ENCODE measurements at regions not wholly inside any gene's neighbourhood (a gene's known extent, or its start where the extent isn't known, plus 50 kb on each side); places are given as distances from the start of the nearest gene placed in this dataset.
"Not testable (repeated sequence)": the region's sequence is repeated elsewhere in the genome, so short reads cannot be mapped to it uniquely, and the experiment has no call there.

DNA sequence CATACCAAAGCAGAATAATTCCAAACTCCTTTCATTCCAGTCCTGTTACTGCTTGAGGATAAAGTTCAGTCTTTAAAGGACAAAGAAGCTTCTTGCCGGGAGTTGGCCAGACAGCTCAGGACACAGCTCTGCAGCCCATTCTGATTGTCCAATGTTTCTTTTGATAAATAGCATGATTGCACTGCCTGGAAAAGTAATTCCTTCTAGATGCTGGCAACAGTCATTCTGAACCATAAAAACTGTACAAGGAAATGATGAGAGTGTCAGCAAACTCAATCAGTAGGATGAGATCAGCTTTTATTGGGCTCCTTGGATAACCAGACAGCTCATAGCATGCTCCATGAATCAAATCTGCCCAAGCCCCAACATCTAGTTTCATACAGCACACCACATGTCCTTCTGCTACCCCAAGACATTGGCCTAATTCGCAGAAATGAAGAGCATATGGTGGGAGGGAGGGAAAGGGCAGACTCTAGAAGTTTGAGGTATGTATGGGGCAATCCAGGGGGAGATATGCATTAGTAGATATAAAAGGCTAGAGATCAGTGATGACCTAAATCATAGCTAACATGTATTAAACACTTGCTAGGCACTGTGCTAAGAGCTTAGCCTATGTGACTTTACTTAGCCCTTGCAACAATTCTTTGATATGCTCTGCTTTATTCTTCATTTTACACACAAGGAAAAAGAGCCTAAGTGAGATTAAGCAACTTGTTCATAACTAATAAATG lies 219.9 kb upstream of the NREP start:
- DNase-seq (ENCODE audit: low spot score) = no peak

DNA sequence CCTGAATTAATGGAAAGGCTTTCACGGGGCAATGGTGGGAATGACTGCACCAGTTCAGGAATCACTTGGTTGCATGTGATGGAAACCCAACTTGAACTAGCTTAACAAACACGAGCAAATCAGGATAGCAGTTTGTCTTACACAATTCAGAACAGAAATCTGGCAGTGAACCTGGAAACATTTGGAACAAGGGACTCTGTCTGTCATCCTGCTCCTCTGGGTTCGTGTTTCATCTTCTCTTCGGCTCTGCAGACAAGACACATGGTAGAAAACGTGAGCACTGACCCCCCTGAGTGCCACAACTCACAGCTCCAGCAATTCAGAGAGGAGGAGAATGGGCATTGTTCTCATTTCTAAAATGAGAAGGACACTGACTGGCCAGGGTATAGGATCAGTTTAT lies 218.1 kb upstream of the NREP start:
- peak; percentile 43 for DNase-seq (ENCODE audit: low spot score)

DNA sequence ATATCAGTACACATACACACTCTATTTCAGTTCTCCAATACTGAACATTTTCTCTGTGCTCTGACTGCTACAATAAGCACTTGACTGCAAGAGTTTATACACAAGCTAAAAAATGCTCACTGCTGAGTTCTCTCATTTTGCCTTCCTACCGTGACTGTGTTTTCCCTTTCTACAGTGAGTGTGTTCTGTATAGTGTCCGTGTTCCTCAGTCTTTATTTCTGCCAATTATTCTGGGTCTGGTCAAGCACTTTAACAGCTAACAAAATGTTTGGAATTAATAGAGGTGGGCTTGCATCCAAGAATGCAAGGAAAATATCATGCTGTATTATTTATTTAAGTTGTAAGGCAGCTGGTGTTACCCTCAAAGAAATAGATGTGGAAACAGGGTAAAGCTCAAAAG lies 217.0 kb upstream of the NREP start:
- DNase-seq (ENCODE audit: low spot score) = no peak

DNA sequence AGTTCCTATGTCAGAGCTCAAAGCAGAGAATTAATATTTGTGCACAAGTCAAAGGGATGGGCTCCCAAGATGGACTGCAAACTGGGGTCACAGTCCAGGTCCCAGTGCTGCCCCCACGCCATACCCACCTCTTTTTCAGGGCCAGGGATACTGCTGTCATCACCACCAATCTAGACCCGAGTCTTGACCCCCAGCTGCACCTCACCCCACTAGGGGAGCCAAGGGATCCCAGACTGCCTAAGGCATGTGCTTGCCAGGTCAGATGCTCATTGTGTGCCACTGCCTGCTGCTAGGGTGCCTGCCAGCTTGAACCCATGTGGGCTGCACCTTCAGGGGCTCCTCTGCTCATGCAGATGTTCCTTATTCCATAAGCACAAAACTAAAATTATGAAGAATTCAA lies 215.6 kb upstream of the NREP start:
- DNase-seq (ENCODE audit: low spot score) = no peak

DNA sequence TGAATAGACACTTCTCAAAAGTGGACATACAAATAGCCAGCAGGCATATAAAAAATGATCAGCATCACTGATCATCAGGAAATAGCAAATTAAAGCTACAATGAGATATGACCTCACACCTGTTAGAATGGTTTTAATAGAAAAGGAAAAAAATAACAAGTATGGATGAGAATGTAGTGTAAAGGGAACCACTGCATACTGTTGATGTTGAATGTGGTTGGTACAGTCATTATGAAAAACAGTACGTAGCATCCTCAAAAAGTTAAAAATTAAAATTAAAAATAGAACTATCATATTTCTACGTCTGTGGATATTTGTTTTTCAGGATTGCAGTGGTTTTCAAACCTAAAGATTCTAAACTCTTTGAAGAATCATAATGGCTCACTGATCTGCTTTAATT lies 215.1 kb upstream of the NREP start:
- DNase-seq (ENCODE audit: low spot score) = no peak

DNA sequence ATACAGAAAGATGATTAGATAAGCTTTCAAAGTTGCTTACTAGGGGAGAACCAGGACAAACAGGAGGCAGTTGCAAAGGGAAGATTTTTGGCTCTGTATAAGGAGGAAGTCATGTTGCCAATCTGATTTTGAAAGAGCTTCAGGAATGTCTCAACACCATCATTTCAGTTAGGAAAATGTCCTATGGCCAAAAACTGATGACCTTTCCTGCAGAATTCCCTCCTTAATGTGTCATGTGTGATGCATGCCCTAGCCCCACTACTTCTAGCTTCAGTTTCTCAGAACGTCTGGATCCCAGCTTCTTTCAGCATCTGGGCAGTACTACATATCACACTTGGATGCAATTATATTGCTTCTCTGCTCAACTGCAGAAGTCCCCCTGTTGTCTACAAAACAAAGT lies 211.5 kb upstream of the NREP start:
- DNase-seq (ENCODE audit: low spot score) = no peak

DNA sequence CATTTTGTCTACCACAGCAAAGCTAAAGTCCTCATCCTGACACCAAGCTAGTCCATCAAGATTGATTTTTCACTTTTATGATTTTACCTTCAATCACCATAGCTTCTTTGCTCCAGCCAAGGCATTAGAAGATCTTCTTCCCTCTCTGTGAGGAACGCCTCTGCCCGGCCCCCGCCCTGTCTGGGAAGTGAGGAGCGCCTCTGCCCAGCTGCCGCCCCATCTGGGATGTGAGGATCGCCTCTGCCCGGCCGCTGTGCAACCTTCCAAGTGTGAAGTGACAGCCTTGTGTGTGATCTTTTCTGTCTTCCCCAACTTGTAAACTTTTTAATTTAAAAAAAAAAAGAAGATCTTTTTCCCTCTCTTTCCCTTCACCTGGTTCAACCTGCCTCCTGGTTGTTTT lies 210.5 kb upstream of the NREP start:
- DNase-seq (ENCODE audit: low spot score) = no peak

DNA sequence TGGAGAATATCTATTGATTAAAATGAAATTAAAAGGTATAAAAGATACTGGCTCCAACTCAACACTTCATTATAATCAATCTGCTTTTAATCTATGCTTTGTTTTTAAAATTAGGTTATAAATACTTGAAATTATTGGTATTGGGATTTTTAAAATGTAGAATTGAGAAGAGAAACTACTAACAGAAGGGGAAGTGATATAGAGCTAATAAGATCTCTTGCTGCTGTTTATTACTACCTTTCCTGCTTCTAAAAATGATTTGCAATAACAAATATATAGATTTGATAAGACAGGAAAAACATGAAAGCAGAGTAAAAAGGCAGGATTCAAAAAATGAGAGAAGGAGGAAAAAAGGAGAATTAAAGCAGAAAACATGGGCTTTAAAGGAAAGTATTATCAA lies 209.3 kb upstream of the NREP start:
- DNase-seq (ENCODE audit: low spot score) = no peak

DNA sequence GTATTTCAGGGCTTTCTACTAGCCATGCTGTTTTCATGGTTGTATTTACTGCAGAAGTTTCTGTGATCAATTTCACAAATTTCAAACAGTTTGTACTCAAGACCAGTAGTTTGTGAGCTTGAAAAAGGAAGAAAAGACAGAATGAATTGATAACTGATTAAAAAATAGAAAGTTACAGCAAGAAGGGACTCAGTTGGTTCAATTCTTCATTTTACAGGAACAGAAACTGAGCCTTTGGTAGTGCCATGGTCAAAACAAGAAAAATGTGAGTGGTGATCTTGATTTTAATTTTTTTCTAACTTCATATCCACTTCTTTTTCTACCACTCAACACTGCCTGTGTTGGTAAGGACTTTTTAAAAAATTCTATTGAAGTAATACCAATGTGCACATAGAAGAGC lies 206.6 kb upstream of the NREP start:
- no peak for DNase-seq (ENCODE audit: low spot score)

DNA sequence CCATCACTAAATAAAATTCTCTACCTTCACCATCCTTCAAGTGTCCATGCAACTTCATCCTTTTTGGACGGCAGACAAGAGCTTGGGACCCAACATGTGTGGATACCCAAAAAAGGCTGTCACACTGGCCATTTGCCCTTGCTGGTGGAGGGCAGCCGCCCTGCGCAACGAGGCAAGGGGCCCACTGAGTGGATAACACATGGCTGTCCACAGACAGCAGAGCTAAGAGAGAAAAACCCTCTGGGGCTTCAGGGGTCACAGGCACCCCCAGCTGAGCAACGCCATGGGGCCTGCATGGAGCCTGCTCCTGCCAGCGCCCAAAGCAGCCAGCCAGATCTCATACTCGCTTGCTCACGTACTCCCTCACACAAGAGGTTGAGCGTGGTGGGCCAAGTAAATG lies 205.9 kb upstream of the NREP start:
- DNase-seq (ENCODE audit: low spot score) = no peak

DNA sequence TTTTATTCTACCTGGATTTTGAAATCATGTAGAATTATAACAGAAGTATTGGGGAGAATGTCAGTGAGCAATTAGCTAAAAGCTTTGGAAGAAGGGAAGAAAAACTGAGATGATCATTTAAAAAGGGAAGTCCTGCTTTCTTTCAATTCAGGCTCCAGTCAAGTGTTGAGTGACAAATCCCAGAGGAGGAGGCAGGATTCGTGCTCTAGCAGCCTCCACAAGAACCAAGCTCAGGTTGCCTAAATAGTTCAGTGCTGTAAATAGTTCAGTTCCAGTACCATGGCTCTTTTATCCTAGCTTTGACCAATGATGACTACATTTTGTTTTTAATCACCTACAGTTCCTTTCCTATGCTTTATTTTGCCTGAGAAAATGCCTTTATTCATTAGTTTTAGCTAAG lies 204.9 kb upstream of the NREP start:
- DNase-seq (ENCODE audit: low spot score) = no peak

DNA sequence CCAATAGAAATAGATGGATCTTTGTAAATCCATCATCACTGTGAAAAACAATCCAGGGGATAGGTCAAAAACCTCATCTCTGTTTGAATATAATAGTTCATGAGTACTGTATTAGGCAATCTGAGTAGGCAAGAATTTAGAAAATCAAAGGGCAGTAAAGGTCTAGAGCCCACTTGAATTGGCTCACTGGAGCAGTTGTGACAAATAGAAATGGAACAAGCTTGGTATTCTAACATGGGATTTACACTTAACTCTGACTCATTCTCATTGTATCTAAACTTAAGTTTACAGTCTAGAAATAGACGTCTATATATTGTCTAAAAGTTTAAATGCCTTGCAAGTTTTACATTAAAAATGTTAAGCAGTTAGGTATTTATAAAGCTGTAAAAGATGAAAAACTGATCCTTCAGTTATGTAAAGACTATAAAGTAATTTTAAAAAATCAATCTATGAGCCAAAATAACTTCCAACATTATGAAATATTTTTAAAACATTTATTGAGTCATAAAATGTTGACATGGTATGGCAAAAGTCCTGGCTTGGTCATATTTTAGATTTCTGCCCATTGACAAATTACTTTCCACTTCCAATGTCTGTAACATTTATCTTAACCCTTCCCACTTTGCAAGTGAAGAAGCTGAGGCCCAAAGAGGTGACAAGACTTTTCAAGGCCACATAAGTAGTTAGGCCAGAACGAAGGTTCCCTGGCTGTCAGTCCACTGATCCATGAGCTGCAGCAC lies 203.7 kb upstream of the NREP start:
- no peak for DNase-seq (ENCODE audit: low spot score)

DNA sequence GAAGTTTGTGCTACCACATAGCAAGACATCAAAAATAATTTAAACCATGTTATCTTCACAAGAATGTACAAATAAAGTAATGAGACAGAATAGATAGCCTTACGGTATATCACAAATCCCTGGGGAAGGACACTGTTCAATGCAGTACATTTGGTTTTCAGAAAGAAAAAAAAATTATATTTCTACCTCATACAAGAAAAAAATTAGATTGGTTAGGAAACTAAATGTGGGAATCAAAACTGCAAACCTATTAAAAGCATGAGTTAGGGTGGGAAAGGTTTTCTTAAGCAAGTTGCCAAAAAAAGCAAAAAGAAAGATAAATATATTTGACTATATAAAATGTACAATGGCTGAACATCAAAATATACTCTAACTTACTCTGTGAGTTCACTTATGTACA lies 201.9 kb upstream of the NREP start:
- DNase-seq (ENCODE audit: low spot score) = no peak

DNA sequence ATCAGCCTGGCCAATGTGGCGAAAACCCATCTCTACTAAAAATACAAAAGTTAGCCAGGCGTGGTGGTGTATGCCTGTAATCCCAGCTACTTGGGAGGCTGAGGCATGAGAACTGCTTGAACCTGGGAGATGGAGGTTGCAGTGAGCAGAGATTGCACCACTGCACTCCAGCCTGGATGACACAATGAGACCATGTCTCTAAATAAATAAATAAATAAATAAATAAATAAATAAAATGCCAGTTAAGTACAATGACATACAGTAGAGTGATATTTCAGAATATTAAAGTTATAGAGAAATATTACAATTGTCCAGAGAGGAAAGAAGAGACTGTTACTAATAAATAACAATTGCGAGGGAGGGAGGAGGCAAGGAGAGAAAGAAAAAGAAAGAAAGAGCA lies 199.8 kb upstream of the NREP start:
- not testable (repeated sequence) for DNase-seq (ENCODE audit: low spot score)

DNA sequence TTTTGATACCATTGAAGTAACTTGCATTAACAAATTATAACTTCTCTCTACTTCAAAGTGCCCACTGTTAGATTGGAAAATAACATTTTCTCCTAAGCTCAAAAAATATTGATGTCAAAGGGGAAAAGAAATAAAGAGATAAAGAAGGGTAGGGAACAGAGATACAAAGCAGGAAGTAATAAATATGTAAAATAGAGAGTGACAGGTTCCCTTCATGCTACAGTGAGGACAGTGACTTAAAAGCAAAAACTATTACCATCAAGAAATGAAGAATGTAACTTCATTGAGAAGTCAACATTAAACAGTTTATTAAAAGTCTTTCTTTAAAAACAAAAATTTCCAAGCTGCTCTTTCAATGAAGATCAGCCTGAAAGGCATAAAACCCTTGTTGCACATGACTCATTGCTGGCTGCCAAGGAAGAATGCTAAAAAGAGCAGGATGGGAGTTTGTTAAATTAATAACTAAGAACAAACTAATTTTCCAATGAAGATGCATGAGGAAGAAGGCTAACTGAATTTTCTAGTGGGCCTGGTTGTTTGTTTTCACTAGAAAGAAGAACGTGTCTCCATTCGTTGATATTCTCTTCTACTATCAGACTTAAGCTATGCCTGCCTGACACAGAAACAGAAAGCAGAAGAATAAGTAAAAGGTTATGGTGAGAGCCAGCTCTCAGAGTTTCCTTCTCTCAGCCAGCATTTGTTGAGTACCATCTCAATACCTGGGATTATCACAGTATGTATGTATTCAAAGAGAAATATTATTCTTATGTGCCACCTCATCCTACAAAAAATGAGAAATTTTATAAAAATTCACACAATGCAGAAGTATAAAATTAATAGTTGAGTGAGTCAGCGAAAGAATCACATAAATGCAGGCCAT lies 197.8 kb upstream of the NREP start:
- DNase-seq (ENCODE audit: low spot score) = no peak

DNA sequence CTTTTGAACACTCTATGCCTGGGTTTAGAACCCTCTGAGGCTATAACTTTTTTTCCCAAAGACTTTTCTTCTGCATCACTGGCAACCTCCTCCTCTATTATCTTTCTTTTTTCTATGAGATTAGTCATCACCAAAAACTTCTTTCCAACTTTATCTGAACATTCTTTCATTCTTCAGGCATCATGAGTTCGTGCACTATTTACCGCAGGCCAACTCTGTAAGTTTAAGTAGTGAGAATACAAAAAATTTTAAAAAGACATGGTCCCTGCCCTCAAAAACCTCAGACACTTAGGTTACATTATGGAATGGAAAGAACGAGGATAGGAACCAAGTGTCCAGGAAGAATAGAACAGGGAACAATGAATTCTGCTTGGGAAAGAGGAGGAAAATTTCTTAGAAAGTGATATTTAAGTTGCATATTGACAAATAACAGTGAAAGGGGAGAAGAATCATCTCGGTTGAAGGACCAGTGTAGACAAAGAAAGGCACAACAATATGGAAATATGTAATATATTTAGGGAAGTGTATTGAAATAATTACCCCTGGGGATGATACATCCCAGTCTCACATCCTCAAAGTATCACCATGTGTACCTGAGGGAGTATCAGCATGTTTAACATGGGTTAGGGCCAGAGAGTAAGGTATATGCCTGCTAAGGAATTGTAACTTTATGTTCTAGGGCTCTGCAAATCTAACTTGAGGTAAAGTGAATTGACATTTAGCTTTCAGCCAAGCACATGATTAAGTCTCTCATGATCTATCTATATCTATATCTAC lies 196.5 kb upstream of the NREP start:
- DNase-seq (ENCODE audit: low spot score) = no peak

DNA sequence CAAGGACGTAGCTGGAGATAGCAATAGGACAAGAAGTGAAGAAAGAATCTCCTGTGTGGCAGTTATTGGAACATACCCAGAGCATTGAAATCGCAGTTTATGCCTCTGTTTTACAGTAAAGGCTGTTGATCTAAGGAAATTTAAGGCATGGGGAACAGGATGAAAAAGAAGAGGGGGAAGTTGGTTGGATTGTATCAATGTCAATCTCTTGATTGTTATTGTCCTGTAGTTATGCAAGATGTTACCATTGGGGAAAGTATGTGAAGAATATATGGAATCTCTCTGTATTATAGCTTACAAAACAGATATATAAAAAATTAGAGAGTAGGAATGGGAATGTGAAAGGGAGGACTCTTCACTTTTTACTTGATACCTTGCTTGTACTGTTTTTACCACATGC lies 195.6 kb upstream of the NREP start:
- DNase-seq (ENCODE audit: low spot score) = no peak

DNA sequence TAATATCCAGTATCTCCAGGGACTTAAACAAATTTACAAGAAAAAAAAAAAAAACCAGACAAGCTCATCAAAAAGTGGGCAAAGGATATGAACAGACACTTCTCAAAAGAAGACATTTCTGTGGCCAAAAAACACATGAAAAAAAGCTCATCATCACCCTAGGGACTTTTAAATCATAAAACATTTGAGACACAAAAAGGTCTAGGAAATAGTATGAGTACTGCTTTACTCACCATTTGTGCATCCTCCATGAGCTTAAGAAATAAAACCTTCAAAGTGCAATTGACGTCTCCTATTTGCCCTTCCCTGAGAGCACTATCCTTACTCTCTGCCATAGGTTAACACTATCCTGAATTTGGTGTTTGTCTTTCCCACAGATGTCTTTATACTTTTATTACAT lies 193.7 kb upstream of the NREP start:
- no peak for DNase-seq (ENCODE audit: low spot score)

DNA sequence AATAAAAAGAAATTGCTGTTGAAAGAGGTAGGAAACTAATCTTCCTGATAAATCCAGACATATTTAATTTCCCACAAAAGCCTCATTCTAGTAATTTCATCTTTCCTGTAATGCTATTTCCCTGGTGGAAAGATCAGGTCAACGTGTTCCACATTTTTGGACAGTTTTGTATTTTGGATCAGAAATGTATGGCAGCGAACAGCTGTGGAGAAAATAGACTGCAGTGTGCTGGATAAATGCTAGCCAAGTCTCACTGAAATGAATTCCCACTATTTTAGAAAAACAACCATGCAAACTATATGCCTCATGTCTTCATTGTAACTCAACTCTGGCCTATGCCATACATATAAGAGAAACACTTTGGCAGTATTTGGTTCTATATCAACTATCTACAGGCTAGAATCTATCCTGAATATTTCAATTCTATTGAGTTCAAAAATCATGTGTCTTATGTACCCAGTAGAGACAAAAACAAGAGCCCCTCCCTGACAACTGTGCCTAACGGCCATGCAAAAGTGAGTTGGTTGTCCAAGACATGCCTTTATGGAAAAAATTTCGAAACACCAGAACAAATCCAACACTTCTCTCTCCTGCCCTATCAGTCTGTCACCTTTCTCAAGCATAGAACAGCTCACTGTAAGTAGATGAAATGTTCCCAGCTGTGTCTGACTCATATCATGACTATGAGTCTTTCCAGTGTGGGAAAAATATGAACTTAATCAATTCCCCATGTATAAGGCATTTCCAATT lies 191.3 kb upstream of the NREP start:
- no peak for DNase-seq (ENCODE audit: low spot score)

DNA sequence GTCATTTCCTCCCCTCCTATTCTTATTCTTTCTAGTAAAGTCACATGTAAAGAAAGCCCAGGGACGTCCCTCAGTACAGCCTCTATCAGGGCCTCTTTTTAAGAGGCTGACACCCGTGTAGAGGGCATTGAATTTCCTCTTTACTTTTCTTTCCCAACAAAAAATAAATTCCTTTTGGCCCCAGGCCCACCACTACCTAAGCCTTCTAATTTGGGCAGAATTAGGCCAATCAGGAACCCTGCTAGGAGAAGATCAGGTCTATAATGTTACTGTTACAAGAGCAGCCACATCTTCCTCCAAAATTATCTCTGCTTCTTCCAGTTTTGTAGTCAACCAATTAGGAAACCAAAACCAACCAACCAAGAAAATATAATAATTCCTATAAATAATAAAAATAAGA lies 189.6 kb upstream of the NREP start:
- DNase-seq (ENCODE audit: low spot score) = no peak

DNA sequence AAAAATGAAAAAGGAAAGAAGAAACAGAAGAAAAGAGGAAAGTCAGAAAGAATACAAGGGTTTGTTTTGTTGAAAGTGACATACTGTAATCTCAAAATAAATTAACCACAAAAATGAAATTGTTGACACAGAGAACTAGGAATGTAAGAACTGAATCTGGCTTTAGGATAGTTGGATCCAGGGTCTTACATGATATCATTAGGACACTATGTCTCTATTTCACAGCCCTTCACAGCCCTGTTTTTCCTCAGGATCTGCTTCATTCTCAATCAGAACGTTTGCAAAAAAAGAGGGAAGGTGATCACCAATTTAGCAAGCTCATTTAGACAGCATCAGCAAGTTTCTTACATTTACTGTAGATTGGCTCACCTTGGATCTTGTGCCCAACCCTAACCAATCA lies 188.5 kb upstream of the NREP start:
- DNase-seq (ENCODE audit: low spot score) = no peak

Measured in Ammon's horn (tissue), 1 donor.